ENCODE measurements at regions not wholly inside any gene's neighbourhood (a gene's known extent, or its start where the extent isn't known, plus 50 kb on each side); places are given as distances from the start of the nearest gene placed in this dataset.

DNA sequence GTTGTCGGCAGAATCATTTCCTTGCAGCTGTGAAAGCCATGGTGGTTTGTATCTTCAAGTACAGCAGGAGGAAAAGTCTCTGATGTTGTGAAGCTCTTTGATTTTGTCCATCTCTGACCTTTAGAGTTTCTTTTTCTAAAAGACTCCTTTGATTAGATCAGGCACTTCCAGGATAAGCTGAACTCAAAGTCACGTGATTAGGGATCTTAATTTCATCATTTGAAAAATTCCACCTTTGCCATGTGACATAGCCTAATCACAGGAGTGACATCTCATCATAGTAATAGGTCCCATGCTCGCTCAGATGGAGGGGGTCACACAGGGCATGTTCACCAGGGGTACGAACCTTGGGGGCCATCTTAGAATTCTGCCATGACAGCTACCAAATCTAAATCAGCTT, 441.5 kb upstream of the CDH4 start:
- Histone ChIP-seq H3K27me3 (no peaks in the 10 kb centered on the region), H3K36me3 (no peaks in the 10 kb centered on the region), H3K27ac (no peak overlapping the region), H3K4me1 (no peaks in the 10 kb centered on the region), H3K4me3 (no peak overlapping the region), H3K9me3 (no peaks in the 10 kb centered on the region)
- TF ChIP-seq, protein P1, sequence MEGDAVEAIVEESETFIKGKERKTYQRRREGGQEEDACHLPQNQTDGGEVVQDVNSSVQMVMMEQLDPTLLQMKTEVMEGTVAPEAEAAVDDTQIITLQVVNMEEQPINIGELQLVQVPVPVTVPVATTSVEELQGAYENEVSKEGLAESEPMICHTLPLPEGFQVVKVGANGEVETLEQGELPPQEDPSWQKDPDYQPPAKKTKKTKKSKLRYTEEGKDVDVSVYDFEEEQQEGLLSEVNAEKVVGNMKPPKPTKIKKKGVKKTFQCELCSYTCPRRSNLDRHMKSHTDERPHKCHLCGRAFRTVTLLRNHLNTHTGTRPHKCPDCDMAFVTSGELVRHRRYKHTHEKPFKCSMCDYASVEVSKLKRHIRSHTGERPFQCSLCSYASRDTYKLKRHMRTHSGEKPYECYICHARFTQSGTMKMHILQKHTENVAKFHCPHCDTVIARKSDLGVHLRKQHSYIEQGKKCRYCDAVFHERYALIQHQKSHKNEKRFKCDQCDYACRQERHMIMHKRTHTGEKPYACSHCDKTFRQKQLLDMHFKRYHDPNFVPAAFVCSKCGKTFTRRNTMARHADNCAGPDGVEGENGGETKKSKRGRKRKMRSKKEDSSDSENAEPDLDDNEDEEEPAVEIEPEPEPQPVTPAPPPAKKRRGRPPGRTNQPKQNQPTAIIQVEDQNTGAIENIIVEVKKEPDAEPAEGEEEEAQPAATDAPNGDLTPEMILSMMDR (IDR thresholded peaks at IDR 0.05), result no peak
- no peak for TF ChIP-seq POLR2A (IDR thresholded peaks at IDR 0.05)
- no peak for DNase-seq
- intact Hi-C loops (cut with DNase I; ENCODE audit: low total_unique reads), result no loop called here

DNA sequence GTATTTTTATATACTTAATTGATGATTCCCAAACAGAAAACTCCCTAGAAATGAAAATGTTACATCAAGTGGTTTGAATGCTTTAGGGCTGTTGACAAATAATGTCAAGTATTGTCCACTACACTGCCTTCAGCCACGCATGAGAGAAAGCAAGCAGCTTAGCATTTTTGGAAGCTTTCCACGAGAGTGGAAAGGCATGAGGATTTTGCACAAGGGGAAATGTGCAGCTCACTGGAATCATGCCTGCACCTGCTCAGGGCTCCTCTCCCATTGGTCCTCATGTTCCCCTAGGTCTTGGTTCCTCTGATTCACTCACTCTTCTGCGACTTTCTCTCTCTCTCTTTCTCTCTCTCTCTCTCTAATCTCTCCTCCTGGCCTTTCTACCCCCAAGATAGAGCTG, 439.5 kb upstream of the CDH4 start:
- TF ChIP-seq POLR2A (IDR thresholded peaks at IDR 0.05), result no peak
- TF ChIP-seq, protein P1 (IDR thresholded peaks at IDR 0.05), result no peak
- no peak overlapping the region for H3K4me3 ChIP-seq
- no peak overlapping the region for H3K27ac ChIP-seq
- H3K27me3 ChIP-seq, result no peaks in the 10 kb centered on the region
- no peak for DNase-seq
- H3K4me1 ChIP-seq, result no peaks in the 10 kb centered on the region
- intact Hi-C loops (cut with DNase I; ENCODE audit: low total_unique reads), result no loop called here
- no peaks in the 10 kb centered on the region for H3K9me3 ChIP-seq
- H3K36me3 ChIP-seq, result no peaks in the 10 kb centered on the region

DNA sequence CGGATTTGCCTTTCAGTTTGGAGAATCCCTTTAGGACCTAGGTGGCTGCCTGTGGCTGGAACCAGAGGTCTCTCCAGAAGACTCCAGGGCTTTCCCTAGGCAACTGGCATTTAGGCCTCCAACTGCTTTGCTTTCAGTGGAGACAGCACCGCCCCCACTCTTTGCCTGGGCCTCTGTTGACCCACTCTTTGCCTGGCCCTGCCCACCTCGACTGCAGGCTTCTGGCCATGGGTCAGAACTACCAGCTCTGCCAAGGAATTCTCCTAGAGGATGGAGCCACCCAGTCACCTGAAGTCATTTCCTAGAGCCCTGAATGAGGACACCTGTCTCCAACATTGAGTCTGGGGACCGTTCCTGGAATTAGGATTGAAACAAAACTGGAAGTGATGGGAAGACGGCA, 439.0 kb upstream of the CDH4 start:
- Histone ChIP-seq H3K36me3 (no peaks in the 10 kb centered on the region), H3K9me3 (no peaks in the 10 kb centered on the region), H3K4me3 (no peak overlapping the region), H3K27me3 (no peaks in the 10 kb centered on the region), H3K27ac (no peak overlapping the region), H3K4me1 (no peaks in the 10 kb centered on the region)
- no peak for TF ChIP-seq POLR2A (IDR thresholded peaks at IDR 0.05)
- TF ChIP-seq, protein P1 (IDR thresholded peaks at IDR 0.05), result no peak
- intact Hi-C loops (cut with DNase I; ENCODE audit: low total_unique reads), result no loop called here
- no peak for DNase-seq

DNA sequence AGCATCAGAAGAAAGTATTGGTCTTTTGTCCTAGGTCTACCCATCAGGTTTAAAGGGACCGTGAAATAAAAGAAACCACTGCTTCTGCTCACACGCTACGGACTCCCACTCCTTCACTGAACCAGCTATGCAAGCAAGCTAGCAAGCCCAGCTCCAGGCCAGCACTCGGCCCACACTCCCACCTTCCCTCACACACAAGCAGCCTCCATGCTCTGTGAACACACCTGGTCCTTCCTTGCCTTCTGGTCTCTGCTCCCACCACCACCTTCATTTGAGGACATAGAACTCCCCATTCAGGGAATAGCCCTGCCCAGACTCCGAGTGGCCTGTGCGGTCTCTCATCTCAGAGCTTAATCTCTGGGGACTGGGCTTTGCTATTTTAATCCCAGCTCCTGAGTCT, 436.4 kb upstream of the CDH4 start:
- Histone ChIP-seq H3K27me3 (no peaks in the 10 kb centered on the region), H3K36me3 (no peaks in the 10 kb centered on the region), H3K9me3 (no peaks in the 10 kb centered on the region), H3K4me3 (no peak overlapping the region), H3K4me1 (no peaks in the 10 kb centered on the region), H3K27ac (no peak overlapping the region)
- TF ChIP-seq, protein P1 (IDR thresholded peaks at IDR 0.05), result no peak
- no peak for TF ChIP-seq POLR2A (IDR thresholded peaks at IDR 0.05)
- no peak for DNase-seq
- intact Hi-C loops (cut with DNase I; ENCODE audit: low total_unique reads), result no loop called here

DNA sequence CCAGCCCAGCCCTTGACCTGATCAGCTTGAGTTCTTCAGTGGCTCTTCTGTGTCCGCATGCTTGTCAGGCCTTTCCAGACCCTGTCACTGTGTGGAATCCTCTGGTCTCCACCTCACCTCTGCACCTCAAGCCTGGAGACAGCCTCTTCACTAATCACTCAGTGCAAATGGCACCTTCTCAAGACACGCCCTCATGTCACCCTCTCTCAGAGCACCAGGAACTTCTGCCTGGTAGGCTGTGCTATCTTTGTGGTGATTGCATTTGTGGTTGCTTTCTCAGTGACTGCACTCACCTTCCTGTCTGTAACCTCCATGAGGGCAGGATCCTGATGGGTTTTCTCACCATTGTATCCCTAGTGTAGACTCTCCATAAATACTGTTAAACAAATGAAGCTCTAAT, 435.2 kb upstream of the CDH4 start:
- intact Hi-C loops (cut with DNase I; ENCODE audit: low total_unique reads), result no loop called here
- Histone ChIP-seq H3K36me3 (no peaks in the 10 kb centered on the region), H3K9me3 (no peaks in the 10 kb centered on the region), H3K4me3 (no peak overlapping the region), H3K27me3 (no peaks in the 10 kb centered on the region), H3K27ac (no peak overlapping the region), H3K4me1 (no peaks in the 10 kb centered on the region)
- DNase-seq, result no peak
- TF ChIP-seq POLR2A (IDR thresholded peaks at IDR 0.05), result no peak
- TF ChIP-seq, protein P1 (IDR thresholded peaks at IDR 0.05), result no peak

Data from uterus (tissue), 3 donors.